GM21528 (cell line): ENCODE measurements at regions not wholly inside any gene's neighbourhood (a gene's known extent, or its start where the extent isn't known, plus 50 kb on each side); places are given as distances from the start of the nearest gene placed in this dataset.

Experiments
- ATAC-seq: cut with Tn5 transposase; IDR thresholded peaks from one replicate; pipeline ENCODE4 v1.9.1; 2021; ENCODE audit warnings: mild to moderate bottlenecking, moderate library complexity; ENCODE audit not compliant: unreplicated experiment, low FRiP score

DNA sequence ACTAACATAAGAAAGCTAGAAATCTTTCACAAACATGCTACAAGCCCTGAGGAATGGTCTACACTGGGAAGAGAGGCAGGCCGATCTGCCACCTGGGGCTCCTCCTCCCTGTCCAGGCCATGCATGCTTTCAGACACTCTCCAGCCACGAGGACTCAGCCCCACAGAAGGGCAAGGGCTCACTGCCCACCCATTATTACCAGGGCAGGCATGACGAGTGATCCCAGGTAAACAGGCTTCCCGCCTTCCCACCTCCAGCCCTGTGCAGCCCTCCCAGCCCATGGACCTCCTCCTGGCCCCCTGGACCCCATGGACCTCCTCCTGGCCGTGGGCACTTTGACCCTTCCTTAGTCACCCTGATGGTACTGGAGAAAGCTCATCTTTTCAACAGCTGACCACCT is 75.8 kb upstream of the TEX51 start:
- no peak for ATAC-seq

DNA sequence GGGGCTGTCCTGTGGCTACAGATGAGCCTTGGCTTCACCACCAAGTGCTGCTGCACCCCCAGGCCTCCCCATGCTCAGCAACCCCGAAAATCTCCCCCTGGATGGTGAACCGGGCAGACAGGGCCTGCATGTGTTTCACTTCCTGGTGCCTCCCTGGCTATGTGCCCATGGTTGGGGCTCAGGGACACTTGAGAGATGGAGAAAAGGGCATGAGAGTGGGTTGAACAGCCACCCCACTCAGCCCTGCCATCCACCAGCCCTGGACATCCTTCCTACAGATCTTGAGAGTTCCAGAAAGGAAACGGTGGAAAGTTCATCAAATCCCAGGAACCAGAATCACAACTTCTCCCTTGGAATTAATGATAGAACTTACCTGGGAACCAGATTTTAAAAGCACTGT is 74.7 kb upstream of the TEX51 start:
- no peak for ATAC-seq

DNA sequence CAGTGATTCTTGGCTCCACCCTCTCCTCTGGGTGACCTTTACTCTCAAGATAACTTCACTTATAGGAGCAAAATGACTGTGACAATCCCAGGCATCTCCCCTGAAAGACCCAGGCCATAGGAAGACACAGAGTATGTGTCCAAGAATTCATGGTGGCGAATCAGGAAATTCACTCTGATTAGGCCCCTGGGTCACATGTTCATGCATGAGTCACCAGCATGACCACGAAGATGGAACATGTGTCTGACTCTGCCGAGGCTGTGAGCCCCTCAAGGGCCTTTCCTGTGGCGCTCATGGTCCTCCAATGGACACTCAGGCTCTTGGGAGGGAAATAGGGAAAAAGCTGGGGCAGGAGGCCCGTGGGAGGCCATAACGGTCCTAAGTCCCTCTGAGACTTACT is 74.0 kb upstream of the TEX51 start:
- no peak for ATAC-seq

DNA sequence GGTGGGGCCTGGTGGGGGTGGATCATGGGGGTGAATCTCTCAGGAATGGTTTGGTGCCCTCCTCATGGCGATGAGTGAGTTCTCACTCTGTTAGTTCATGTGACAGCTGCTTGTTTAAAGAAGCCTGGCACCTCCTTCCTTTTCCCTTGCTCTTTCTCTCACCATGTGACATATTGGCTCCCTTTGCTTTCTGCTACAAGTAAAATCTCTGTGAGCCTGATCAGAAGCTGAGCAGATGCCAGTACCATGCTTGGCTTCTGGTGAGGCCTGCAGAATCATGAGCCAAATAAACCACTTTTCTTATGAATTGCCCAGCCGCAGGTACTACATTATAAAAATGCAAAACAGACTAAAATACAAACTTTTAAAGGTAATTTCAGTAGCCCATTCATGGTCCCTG is 73.4 kb upstream of the TEX51 start:
- no peak for ATAC-seq

DNA sequence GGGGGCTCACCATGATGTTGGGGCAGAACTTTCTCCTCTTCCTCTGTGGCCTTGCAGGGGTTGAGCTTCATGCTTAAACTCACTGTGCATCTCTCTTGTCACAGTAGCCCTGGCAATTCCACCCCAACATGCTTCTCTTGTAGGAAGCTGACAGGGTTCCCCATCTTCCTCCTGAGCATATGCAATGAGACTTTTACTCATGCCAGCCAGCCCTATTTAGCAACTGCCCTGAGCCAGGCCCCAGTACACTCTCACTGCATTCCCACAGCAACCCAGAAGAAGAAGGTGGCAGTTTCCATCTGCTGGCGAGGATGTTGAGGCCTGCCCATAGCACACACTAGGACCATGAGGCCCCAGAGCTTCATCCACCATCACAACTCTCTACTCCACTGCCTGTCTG is 72.2 kb upstream of the TEX51 start:
- ATAC-seq = no peak

DNA sequence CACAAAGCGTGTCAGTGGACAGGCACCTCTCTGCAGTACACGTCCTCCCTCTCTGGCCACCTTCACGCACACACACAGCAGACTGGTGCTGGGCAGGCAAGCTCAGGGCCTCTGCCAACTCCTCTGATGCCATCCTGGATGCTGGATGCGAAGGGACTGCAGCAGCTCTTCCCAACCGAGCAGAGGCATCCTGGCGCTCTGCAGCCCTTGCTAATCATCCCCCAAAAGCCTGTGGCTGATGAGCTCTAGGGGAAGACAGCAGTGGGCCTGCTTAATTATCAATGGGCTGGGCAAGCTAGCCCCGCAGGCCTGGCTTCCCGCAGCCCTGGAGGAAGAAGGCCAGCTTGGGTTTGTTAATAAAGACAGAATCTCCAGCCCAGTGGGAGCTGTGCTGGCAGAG is 71.3 kb upstream of the TEX51 start:
- no peak for ATAC-seq

DNA sequence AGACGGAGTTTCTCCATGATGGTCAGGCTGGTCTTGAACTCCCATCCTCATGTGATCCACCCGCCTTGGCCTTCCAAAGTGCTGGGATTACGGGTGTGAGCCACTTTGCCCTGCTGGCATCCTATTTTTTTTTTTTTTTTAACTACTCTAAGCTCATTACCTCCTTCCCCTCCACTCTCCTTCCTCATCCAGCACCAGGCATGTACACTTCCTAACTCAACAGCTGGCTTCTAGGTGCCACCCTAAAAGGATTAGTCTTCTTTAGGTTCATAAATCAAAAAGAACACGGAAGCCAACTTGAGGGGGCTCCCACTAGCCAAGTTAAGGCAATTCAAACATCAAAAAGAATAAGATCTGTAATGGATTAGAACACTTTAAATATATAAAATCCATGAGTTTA is 70.6 kb upstream of the TEX51 start:
- no peak for ATAC-seq

GRCh38 chr2:126828491-126828890 is 70.2 kb upstream of the TEX51 start:
- no peak for ATAC-seq

DNA sequence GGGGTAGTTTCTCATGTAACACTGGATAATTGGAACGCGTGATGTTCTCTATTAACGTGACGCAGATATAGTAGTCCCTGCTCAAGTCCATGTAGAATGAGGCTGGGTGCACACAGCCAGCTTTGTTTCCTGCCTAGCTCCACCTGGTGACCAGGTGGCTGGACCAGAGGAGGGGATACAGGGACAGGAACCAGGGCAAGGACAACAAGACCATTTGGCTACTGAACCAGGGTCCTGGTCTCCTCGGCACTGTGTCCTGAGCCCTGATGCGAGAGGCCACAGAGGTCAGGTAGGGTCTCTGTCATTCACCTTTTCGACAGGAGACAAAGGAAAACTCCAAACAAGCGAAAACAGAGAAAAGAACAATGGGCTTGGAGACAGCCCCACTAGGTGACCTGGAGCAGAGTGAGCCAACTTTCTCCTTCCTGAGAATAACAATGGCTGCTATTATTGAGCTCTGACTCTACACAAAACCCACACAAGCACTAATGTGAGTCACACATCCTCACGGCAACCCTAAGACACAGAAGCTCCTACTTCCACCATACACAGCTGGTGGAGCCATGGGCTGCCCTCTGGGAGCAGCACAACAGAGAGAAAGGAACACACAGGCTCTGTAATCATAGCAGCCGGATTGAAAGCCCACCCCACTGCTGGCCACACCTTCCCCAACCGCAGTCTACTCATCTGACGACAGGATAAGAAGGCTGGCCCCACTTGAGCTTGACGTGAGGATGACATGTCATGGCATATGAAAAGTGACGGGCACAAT is 67.3 kb upstream of the TEX51 start:
- ATAC-seq = no peak

- ATAC-seq = no peak
These were observed 66.7 kb upstream of the TEX51 start for GRCh38 chr2:126832014-126832413.

- no peak for ATAC-seq
These were observed 65.9 kb upstream of the TEX51 start for GRCh38 chr2:126832757-126833156.

DNA sequence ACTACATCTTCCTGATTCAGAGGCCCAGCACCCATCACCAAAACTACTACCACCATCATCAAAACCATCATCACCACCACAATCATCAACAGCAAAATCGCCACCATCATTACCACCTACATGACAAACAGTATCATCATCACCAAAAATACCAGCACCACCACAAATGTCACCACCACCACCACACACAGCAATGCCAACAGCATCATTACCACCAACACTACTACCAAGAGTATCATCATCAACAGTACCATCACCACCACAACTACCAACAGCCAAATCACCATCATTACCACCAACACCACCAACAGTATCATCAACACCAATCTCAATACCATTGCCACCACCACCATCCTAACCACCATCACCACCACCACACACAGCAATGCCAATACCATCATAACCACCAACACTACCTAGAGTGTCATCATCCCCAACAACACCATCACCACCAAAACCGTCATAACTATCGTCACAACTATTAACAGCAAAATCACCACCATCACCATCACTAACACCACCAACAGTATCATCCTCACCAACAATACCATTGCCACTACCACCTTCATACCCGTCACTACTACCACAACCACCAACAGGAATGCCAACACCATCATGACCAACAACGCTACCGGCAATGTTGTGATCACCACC is 64.6 kb upstream of the TEX51 start:
- ATAC-seq = no peak

- no peak for ATAC-seq
These were observed 63.4 kb upstream of the TEX51 start for GRCh38 chr2:126835261-126835660.

DNA sequence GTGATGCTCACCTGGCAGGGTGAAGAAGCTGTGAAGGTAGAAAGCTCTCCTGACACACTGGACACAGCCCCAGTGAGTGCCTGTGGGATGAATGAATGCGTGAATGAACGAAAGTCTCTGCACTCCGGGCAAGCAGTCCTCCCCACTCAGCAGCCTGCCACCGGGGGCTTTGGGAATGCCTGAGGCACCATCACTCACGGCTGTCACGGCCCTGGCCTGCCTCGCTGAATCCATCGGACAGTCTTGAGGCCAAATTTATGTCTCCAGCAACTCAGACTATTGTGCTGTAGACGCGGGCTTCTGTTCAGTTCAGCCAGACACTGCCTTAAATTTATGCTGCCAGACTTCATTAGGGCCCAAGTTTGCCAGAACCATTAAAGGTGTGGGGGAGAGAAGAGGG is 62.9 kb upstream of the TEX51 start:
- ATAC-seq = no peak

DNA sequence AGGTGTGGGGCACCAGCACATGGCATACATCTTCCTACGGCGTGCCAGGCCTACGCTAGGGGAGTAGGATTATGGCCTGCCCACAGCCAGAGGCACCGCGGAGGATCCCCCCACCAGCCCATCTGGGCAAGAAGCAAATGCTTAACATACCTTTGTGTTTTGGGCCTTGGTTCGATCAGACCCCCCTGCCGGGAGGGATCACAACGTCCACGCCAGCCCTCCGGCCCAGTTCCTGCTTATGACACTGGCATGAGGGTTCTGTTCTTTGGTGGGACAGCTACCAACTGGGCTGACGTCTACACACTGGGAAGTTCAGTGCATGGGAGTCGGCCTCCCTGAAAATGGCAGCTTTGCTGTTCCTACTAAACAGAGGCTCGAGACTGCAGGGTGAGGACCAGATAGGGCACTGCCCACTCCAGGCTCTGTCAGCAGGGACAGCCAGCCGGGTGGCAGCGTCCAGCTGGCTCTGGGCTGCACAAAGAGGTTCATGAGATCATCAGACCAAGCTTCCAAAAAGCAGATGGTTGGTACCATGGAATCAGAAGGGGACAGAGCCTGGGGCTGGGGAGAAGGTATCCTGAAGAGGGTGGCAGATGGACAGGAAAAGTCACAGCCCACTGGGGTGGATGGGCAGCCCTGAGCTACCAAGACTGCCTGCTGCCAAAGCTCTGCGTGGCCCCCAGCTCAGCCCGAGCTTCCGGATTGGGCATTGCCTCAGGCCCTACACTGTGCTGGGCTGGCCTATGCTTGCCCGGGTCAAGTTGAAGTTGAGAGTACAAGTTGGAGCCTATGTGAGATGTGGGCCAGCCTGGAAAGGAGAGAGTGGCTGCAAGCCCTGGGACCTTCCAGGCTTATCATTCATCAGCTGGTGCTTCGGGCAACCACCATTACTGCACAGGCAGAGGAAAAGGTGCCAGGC is 61.7 kb upstream of the TEX51 start:
- ATAC-seq = no peak

DNA sequence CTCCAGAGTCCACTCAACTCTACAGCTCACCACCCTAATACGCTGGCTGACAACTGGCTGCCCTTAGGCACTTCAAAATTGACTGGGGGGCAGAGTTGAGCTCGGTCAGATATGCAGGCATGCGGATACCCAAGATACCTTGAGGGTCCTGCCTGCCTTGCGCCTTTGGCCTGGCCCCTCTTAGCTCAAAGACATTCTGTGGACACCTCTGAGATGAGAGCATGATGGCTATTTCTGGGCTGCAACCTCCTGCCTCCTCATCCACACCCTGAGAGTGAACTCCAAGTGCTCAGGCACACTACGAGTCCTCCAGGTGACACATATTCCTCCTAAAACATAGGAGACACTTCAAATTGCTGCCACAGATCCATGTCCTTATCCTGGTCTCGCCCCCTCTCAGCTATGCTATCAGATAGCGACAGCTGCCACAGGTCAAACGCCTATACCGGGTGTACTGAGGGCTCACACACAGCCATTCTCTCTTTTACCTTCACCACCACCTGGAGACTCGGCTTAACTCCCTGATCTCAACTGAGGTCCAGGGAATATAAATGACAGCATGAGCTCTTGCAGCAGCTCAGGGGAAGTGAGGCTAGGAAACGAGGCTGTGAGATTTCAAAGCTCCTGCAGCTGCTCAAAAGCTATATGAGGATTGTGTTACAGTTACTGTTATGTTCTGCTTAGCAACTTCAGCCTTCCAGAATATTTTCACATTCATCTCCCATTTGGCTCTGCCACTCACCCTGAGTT is 60.5 kb upstream of the TEX51 start:
- ATAC-seq = no peak

- ATAC-seq = no peak
These were observed 60.0 kb upstream of the TEX51 start for GRCh38 chr2:126838716-126838985.

GRCh38 chr2:126839796-126840195 is 58.9 kb upstream of the TEX51 start:
- no peak for ATAC-seq

- ATAC-seq = no peak
These were observed 55.6 kb upstream of the TEX51 start for GRCh38 chr2:126843081-126843480.

DNA sequence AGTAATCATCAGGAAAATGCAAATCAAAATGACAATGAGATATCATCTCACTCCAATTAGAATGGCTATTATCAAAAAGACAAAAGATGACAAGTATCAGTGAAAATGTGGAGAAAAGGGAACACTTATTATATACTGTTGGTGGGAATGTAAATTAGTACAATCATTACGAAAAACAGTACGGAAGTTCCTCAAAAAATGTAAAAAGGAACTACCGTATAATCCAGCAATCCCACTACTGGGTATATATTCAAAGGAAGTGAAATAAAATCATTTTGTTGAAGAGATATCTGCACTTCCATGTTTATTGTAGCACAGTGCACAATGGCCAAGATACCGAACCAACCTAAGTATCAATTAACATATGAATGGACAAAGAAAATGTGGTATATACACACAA is 52.4 kb upstream of the TEX51 start:
- ATAC-seq = no peak
